ENCODE measurements at regions not wholly inside any gene's neighbourhood (a gene's known extent, or its start where the extent isn't known, plus 50 kb on each side); places are given as distances from the start of the nearest gene placed in this dataset.

DNA sequence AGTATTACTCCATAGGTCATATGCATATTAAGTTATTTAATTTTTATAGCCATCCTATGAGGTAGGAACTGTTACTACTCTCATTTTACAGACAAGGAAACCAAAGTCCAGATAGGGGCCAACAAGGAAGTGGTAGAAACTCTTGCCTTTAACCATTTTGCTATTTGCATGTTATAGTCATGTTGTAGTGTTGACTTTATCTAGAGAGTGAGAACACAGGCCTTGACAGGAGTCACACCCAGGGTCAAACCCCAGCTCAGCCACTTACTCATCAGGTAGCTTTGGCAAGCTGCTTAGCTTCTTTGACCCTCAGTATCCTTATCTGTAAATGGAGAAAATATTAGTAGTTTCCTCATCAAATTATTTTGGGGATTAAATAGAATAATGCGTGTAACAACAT is 156.2 kb downstream of the CAND1 start:
- Histone ChIP-seq H3F3A (ENCODE audit: insufficient read depth) (no peaks in the 10 kb centered on the region), H3K9ac (ENCODE audit: low read length) (no peak overlapping the region), H2AFZ (ENCODE audit: low read depth, low read length, severe bottlenecking) (no peak overlapping the region), H3K27me3 (ENCODE audit: low read length) (no peaks in the 10 kb centered on the region), H3K4me2 (ENCODE audit: low read depth, low read length, poor library complexity, severe bottlenecking) (no peak overlapping the region), H3K9me2 (replicated peaks; ENCODE audit: insufficient read depth, low read length) (no peaks in the 10 kb centered on the region), H3K4me3 (ENCODE audit: insufficient read depth, low read length, poor library complexity, severe bottlenecking) (no peak overlapping the region), H3K36me3 (ENCODE audit: low read length) (no peaks in the 10 kb centered on the region), H4K20me1 (ENCODE audit: low read depth, low read length) (no peaks in the 10 kb centered on the region), H3K79me2 (ENCODE audit: insufficient read depth, low read length) (no peaks in the 10 kb centered on the region), H3K27ac (ENCODE audit: low read depth, low read length) (no peak overlapping the region), H3K9me3 (ENCODE audit: insufficient read depth, low read length) (no peaks in the 10 kb centered on the region)
- no peak for TF ChIP-seq EZH2phosphoT487 (conservative IDR thresholded peaks at IDR 0.05; ENCODE audit: low read length)
- TF ChIP-seq, protein P1, sequence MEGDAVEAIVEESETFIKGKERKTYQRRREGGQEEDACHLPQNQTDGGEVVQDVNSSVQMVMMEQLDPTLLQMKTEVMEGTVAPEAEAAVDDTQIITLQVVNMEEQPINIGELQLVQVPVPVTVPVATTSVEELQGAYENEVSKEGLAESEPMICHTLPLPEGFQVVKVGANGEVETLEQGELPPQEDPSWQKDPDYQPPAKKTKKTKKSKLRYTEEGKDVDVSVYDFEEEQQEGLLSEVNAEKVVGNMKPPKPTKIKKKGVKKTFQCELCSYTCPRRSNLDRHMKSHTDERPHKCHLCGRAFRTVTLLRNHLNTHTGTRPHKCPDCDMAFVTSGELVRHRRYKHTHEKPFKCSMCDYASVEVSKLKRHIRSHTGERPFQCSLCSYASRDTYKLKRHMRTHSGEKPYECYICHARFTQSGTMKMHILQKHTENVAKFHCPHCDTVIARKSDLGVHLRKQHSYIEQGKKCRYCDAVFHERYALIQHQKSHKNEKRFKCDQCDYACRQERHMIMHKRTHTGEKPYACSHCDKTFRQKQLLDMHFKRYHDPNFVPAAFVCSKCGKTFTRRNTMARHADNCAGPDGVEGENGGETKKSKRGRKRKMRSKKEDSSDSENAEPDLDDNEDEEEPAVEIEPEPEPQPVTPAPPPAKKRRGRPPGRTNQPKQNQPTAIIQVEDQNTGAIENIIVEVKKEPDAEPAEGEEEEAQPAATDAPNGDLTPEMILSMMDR (IDR thresholded peaks at IDR 0.05; ENCODE audit: insufficient read depth, low read length, poor library complexity, severe bottlenecking): no peak

DNA sequence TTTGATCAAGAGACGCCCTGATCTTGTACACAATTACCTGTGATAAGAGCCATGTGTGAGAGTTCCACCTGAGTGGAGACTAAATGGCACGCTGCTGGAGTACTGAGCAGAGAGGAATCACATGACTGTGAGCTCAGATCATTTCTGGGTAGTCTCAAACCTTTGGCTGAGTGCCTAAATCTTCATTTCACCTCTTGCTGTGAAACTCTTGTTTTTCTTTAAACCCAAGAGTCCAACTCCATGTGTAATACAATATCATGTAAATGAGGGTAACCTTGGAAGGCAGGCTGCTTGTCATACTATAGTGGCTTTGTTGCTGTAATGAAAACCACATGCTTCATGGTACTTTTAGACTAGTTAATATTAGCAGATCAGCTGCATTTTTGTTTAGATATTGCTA is 156.9 kb downstream of the CAND1 start:
- H2AFZ ChIP-seq (ENCODE audit: low read depth, low read length, severe bottlenecking): no peak overlapping the region
- no peak overlapping the region for H3K4me3 ChIP-seq (ENCODE audit: insufficient read depth, low read length, poor library complexity, severe bottlenecking)
- no peaks in the 10 kb centered on the region for H4K20me1 ChIP-seq (ENCODE audit: low read depth, low read length)
- H3K4me2 ChIP-seq (ENCODE audit: low read depth, low read length, poor library complexity, severe bottlenecking): no peak overlapping the region
- no peaks in the 10 kb centered on the region for H3K9me2 ChIP-seq (replicated peaks; ENCODE audit: insufficient read depth, low read length)
- H3F3A ChIP-seq (ENCODE audit: insufficient read depth): no peaks in the 10 kb centered on the region
- H3K9ac ChIP-seq (ENCODE audit: low read length): no peak overlapping the region
- no peaks in the 10 kb centered on the region for H3K36me3 ChIP-seq (ENCODE audit: low read length)
- no peak for TF ChIP-seq EZH2phosphoT487 (conservative IDR thresholded peaks at IDR 0.05; ENCODE audit: low read length)
- TF ChIP-seq, protein P1 (IDR thresholded peaks at IDR 0.05; ENCODE audit: insufficient read depth, low read length, poor library complexity, severe bottlenecking): no peak
- no peak overlapping the region for H3K27ac ChIP-seq (ENCODE audit: low read depth, low read length)
- H3K79me2 ChIP-seq (ENCODE audit: insufficient read depth, low read length): no peaks in the 10 kb centered on the region
- no peaks in the 10 kb centered on the region for H3K9me3 ChIP-seq (ENCODE audit: insufficient read depth, low read length)
- H3K27me3 ChIP-seq (ENCODE audit: low read length): no peaks in the 10 kb centered on the region

DNA sequence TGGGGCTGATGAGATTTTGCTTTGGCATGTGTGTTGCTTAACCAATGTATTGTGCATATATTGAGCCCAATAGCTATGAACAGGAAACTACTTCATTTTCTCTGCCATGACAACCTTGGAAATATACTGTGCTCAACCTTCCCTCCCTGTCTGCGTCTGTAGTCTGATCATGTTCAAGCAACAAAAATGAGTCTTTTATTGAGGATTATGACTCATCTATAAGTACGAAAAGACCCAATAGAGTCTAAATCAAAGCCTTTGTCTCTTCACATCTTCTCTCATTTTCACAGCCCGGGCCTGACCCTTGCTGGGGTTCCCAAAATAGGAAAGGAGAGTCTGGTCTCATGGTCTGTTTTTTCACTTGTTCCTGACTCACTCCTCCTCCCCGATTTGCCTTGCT is 158.2 kb downstream of the CAND1 start:
- H3K79me2 ChIP-seq (ENCODE audit: insufficient read depth, low read length): no peaks in the 10 kb centered on the region
- H3F3A ChIP-seq (ENCODE audit: insufficient read depth): no peaks in the 10 kb centered on the region
- H2AFZ ChIP-seq (ENCODE audit: low read depth, low read length, severe bottlenecking): no peak overlapping the region
- H3K4me3 ChIP-seq (ENCODE audit: insufficient read depth, low read length, poor library complexity, severe bottlenecking): no peak overlapping the region
- H3K36me3 ChIP-seq (ENCODE audit: low read length): no peaks in the 10 kb centered on the region
- H4K20me1 ChIP-seq (ENCODE audit: low read depth, low read length): no peaks in the 10 kb centered on the region
- TF ChIP-seq, protein P1 (IDR thresholded peaks at IDR 0.05; ENCODE audit: insufficient read depth, low read length, poor library complexity, severe bottlenecking): no peak
- TF ChIP-seq EZH2phosphoT487 (conservative IDR thresholded peaks at IDR 0.05; ENCODE audit: low read length): no peak
- no peak overlapping the region for H3K9ac ChIP-seq (ENCODE audit: low read length)
- no peak overlapping the region for H3K4me2 ChIP-seq (ENCODE audit: low read depth, low read length, poor library complexity, severe bottlenecking)
- H3K9me2 ChIP-seq (replicated peaks; ENCODE audit: insufficient read depth, low read length): no peaks in the 10 kb centered on the region
- no peak overlapping the region for H3K27ac ChIP-seq (ENCODE audit: low read depth, low read length)
- no peaks in the 10 kb centered on the region for H3K9me3 ChIP-seq (ENCODE audit: insufficient read depth, low read length)
- H3K27me3 ChIP-seq (ENCODE audit: low read length): no peaks in the 10 kb centered on the region
